Activated CD8-positive, alpha-beta T cell treated with anti-CD3 and anti-CD28 coated beads, Interleukin-2, amount 10 ng/mL, durations not matched to agents 7 days and 5 days (primary cell): ENCODE measurements at regions not wholly inside any gene's neighbourhood (a gene's known extent, or its start where the extent isn't known, plus 50 kb on each side); places are given as distances from the start of the nearest gene placed in this dataset.
A peak's percentile ranks its signal among the peaks of the same experiment; 100 is the strongest.

Experiments
- ATAC-seq: fragments of 150-1000 bp; cut with Tn5 transposase; one replicate; pipeline ENCODE4 v1.10.0; 2021; ENCODE audit warnings: moderate library complexity
- CTCF ChIA-PET: fragments of 350-600 bp; sonication (Branson Sonifier 250); formaldehyde crosslinking; loops from one replicate; lab custom pipeline; 2021; ENCODE audit warnings: antibody characterized with exemption; lab: Charles Lee
- POLR2A ChIA-PET: fragments of 350-600 bp; sonication (Branson Sonifier 250); formaldehyde crosslinking; loops from one replicate; lab custom pipeline; 2021; ENCODE audit warnings: antibody characterized with exemption; lab: Charles Lee
- DNase-seq: peaks from one replicate; pipeline ENCODE4 v3.0.0-alpha.2; 2020
- H3K27ac Mint-ChIP-seq: one replicate; pipeline ENCODE4 v1.8.0; 2021; ENCODE audit warnings: mild to moderate bottlenecking, mixed read lengths
- H3K27me3 Mint-ChIP-seq: one replicate; pipeline ENCODE4 v1.8.0; 2021; ENCODE audit warnings: low read depth, mixed read lengths
- H3K36me3 Mint-ChIP-seq: one replicate; pipeline ENCODE4 v1.8.0; 2021; ENCODE audit warnings: low read depth, mixed read lengths
- H3K4me1 Mint-ChIP-seq: one replicate; pipeline ENCODE4 v1.8.0; 2021; ENCODE audit warnings: low read depth, mixed read lengths
- H3K4me3 Mint-ChIP-seq: one replicate; pipeline ENCODE4 v1.8.0; 2021; ENCODE audit warnings: mild to moderate bottlenecking, mixed read lengths
- H3K9me3 Mint-ChIP-seq: one replicate; pipeline ENCODE4 v1.8.0; 2022; ENCODE audit warnings: mixed read lengths; ENCODE audit not compliant: insufficient read depth

DNA sequence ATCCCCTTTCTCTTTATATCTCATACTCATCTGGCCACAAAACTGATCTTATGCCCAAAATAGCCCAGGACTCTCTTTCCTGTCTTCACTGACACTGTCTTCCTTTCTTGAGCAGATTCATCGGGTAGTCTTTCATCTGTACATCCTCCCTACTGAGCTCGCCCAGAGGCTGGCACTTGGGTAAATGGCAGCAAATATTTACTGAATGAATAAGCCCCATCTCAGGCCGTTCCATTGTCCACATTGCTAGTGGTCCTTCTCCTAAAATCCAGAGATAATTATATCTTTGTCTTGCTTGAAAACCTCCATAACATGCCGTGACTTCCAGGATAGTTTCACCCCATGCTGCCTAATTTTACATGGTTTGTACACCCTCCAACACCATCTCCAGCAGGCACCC is 158.1 kb upstream of the SDK2 start:
- POLR2A ChIA-PET: no interaction called here
- Mint-ChIP-seq H3K27ac (no peak overlapping the region), H3K27me3 (peaks cover 5% of the 10 kb centered on the region), H3K4me3 (no peak overlapping the region), H3K9me3 (no peaks in the 10 kb centered on the region), H3K36me3 (no peaks in the 10 kb centered on the region), H3K4me1 (no peaks in the 10 kb centered on the region)
- CTCF ChIA-PET: no interaction called here
- no peak for DNase-seq
- no peak for ATAC-seq

DNA sequence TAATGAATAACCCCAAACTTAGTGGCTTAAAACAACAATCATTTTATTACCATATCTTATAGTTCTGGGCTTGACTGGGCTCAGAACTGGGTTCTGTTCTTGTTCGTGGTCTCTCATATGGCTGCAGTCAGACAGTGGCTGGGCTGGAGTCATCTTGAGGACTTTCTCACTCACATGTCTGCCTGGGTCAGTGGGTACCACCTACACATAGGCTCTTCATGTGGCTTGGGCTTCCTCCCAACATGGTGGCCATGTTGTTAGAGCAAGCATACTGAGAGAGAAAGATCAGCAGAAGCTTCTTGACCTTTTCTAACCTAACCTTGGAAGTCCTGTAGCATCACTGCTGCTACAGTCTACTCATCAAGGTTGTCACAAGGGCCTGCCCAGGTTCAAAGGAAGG is 158.6 kb upstream of the SDK2 start:
- ChIA-PET POLR2A (no interaction called here), CTCF (no interaction called here)
- DNase-seq (no peak), ATAC-seq (no peak)
- Mint-ChIP-seq H3K9me3 (no peaks in the 10 kb centered on the region), H3K27me3 (peaks cover 5% of the 10 kb centered on the region), H3K27ac (no peak overlapping the region), H3K4me1 (no peaks in the 10 kb centered on the region), H3K4me3 (no peak overlapping the region), H3K36me3 (no peaks in the 10 kb centered on the region)

DNA sequence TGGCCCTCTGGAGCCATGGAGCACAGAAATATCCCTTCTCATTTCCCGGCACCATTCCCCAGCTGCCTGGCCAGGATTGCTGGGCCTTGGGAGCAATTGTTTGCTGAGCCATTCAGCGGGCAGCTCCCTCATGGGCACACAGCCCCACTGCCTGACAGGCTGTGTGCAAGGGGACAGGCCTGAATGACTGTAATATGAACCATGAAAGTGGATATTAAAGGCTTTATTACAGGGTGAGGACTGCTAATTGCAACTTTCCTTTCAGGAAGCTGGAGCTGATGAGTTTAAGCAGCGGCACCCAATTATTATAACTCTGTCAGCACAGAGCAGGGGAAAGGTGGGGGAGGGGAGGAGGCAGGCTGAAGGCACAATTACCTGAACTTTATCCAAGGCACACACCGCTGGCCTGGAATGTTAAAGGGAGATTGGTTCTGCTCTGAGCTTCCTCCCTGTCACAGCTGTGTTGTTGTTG is 159.8 kb upstream of the SDK2 start:
- no peaks in the 10 kb centered on the region for H3K4me1 Mint-ChIP-seq
- ATAC-seq: no peak
- no peaks in the 10 kb centered on the region for H3K9me3 Mint-ChIP-seq
- no peak overlapping the region for H3K27ac Mint-ChIP-seq
- no peaks in the 10 kb centered on the region for H3K36me3 Mint-ChIP-seq
- DNase-seq: no peak
- ChIA-PET CTCF (no interaction called here), POLR2A (no interaction called here)
- peaks cover 5% of the 10 kb centered on the region for H3K27me3 Mint-ChIP-seq
- H3K4me3 Mint-ChIP-seq: no peak overlapping the region

DNA sequence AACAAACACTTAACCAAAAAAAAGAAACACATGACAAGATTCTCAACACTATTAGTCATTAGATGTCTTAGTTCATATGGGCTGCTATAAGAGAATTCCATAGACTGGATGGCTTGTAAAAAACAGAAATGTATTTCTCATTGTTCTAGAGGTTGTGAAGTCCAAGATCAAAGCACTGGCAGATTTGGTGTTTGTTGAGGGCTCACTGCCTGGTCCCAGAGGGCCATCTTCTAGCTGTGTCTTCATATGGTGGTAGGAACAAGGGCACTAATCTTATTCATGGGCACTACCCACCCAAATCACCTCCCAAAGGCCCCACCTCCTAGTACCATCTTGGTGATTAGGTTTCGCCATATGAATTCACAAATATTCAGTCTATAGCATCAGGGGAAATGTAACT is 162.5 kb upstream of the SDK2 start:
- Mint-ChIP-seq H3K9me3 (no peaks in the 10 kb centered on the region), H3K27ac (no peak overlapping the region), H3K27me3 (peaks cover 5% of the 10 kb centered on the region), H3K36me3 (no peaks in the 10 kb centered on the region), H3K4me3 (no peak overlapping the region), H3K4me1 (no peaks in the 10 kb centered on the region)
- DNase-seq (no peak), ATAC-seq (no peak)
- POLR2A ChIA-PET: no interaction called here
- CTCF ChIA-PET: no interaction called here

DNA sequence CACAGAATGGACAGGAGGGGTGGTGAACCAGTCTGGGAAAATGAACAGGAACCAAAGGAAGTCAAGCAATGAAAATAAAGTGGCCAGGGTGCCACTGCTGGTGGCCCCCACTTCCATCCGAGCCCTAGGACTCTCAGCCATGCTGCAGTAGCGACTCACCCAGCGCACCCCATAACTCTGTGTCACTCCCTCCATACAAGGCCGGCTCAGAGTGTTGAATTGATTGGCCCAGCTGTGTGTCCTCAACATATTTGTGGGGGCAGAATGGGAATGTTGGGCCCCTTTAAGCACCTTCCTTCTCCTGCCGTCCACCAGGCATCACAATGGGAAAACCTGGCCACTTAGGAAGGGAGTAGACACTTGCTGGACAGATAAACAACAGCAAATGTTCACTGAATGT is 169.0 kb upstream of the SDK2 start:
- DNase-seq (no peak), ATAC-seq (no peak)
- no peak overlapping the region for H3K27ac Mint-ChIP-seq
- no peaks in the 10 kb centered on the region for H3K27me3 Mint-ChIP-seq
- ChIA-PET POLR2A (no interaction called here), CTCF (no interaction called here)
- no peak overlapping the region for H3K4me3 Mint-ChIP-seq
- no peaks in the 10 kb centered on the region for H3K9me3 Mint-ChIP-seq
- no peaks in the 10 kb centered on the region for H3K4me1 Mint-ChIP-seq
- no peaks in the 10 kb centered on the region for H3K36me3 Mint-ChIP-seq

DNA sequence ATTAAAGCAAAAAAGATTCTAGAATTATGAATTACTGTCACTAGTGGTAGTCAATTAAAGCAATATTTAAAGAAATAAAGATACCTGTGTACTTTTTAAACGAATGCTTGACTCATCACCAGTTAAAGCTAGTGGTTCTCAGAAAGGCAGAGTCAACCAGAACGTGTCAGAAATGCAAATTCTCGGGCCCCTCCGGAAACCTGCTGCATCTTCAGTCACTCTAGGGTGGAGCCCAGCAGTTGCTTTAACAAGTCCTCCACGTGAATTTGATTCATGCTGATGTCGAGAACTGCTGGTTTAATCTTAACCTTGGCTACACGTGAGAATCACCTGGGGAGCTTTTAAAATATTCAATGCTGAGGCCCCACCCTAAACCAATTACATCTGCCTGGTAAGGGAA is 169.8 kb upstream of the SDK2 start:
- no peaks in the 10 kb centered on the region for H3K9me3 Mint-ChIP-seq
- no peak for ATAC-seq
- H3K4me3 Mint-ChIP-seq: no peak overlapping the region
- H3K36me3 Mint-ChIP-seq: no peaks in the 10 kb centered on the region
- H3K27ac Mint-ChIP-seq: no peak overlapping the region
- DNase-seq: no peak
- H3K4me1 Mint-ChIP-seq: no peaks in the 10 kb centered on the region
- ChIA-PET POLR2A (interaction anchor here (0.5 kb wide), 1 partner anchor 808 kb away, joined by 3 read pairs; no protein-coding TSS in a partner anchor), CTCF (interaction anchor here (0.6 kb wide), 1 partner anchor 182 kb away, joined by 3 read pairs; no protein-coding TSS in a partner anchor)
- H3K27me3 Mint-ChIP-seq: no peaks in the 10 kb centered on the region

DNA sequence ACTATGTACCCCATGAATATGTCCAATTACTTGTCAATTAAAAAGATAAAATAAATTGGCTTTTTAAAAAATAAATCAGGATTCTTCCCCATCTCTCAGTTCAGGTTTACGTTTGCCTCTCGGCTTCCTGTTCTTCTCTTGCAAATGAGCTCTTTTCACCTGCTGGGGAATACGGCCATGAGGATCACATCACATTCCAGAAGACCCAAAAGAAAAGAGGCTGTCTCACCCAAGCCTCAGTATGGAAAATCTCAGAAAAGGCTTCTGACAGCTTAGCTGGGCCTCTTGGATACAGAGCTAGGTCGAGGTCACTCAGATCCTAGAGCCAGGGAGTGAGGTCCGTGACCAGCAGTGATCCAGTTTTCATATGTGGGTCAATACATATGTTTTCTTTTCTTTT is 171.2 kb upstream of the SDK2 start:
- ATAC-seq (no peak), DNase-seq (no peak)
- Mint-ChIP-seq H3K9me3 (no peaks in the 10 kb centered on the region), H3K27me3 (peaks cover under 1% of the 10 kb centered on the region), H3K27ac (no peak overlapping the region), H3K36me3 (no peaks in the 10 kb centered on the region), H3K4me3 (no peak overlapping the region), H3K4me1 (no peaks in the 10 kb centered on the region)
- CTCF ChIA-PET: no interaction called here
- POLR2A ChIA-PET: no interaction called here

DNA sequence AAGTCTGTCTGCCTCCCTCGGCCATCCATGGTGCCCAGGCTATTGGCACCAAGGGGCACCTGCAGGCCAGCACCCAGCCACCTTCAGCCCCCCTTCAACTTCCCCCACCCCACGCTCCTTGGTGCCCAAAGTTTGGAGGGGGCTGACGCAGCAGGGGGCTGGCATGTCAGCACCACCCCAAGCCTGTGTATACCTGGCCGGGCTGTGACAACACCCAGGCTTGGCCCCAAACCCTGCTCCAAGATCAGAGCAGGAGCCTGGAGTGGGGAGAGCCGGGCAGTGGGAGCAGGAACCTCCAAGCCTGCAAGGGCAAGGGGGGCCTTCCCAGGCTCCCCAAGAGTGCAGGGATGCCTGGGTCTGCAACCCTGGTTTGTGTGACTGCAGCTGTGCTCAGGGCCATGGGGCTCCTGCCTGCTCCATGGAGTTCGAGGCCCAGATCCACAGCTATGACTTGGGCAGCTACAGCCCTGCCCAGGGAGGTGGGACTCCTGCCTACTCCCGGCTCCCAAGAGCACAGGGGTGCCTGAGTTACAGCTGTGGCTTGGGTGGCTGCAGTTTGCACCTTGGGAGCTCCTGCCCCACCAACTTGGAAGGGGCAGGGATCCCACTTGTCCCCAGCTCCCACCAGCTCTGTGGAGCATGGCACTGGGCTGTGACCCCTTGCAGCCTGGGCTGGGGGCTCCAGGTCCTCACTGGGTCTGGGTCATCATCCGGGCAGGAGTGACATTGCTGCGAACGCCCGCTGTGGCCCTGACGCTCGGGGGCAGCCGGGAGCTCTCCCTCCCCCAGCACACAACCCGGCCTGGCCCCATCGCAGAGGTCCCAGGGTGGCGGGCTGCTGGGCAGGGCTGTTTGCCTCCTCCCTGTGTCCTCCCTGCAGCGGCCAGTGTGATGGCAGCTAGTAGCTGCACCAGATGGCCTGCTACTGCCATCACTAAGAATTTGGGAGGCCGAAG is 175.5 kb upstream of the SDK2 start:
- POLR2A ChIA-PET: no interaction called here

DNA sequence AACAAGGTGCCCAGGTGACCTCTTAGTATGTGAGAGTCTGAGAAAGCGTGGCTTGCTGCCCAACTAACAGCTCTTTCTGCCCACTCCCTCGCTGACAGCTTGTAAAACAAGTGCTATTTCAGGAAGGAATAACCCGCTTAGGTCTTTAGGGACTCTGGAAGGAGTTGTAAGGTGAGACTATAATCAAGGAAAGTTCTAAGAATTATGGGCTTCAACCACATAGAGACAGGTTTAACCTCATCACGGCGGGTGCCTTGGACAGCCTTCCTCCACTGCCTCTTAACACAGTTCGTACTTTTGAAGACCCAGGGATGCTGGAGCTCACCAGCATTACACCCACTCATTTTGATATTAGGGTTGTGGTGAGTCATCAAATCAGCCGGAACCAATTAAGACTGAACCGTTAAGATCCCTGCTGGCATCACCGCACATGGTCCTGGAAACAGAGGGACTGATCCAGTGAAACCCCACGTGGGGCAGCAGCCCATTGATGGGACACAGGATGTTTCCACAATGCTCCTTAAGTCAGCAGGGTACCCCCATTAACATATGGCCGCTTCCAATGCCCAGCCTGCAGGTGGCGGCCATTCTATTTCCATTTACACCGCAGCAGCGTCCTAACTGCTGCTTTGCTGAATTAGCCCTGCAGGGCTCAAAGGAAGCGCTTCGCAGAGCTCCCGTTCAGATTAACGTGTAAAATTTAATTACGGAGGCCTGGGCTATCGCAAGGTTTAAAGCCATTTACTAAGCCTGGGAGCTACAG is 176.6 kb upstream of the SDK2 start:
- ChIA-PET CTCF (interaction anchor here (0.9 kb wide), 1 partner anchor 12 kb away, joined by 3 read pairs; no protein-coding TSS in a partner anchor), POLR2A (interaction anchor here (0.7 kb wide), 1 partner anchor 182 kb away, joined by 3 read pairs; no protein-coding TSS in a partner anchor)
- no peak overlapping the region for H3K27ac Mint-ChIP-seq
- peaks cover 17% of the 10 kb centered on the region for H3K4me1 Mint-ChIP-seq
- H3K27me3 Mint-ChIP-seq: peaks cover 26% of the 10 kb centered on the region
- H3K9me3 Mint-ChIP-seq: no peaks in the 10 kb centered on the region
- DNase-seq (no peak), ATAC-seq (no peak)
- no peak overlapping the region for H3K4me3 Mint-ChIP-seq
- H3K36me3 Mint-ChIP-seq: no peaks in the 10 kb centered on the region

More for the DNA sequence above, 175.5 kb upstream of the SDK2 start:
- no peak for DNase-seq
- no peak overlapping the region for H3K27ac Mint-ChIP-seq
- H3K36me3 Mint-ChIP-seq: no peaks in the 10 kb centered on the region
- no peak for ATAC-seq
- H3K4me1 Mint-ChIP-seq: peaks cover 17% of the 10 kb centered on the region
- peaks cover 23% of the 10 kb centered on the region for H3K27me3 Mint-ChIP-seq
- CTCF ChIA-PET: interaction anchor here (0.9 kb wide), 1 partner anchor 13 kb away, joined by 3 read pairs; no protein-coding TSS in a partner anchor
- no peaks in the 10 kb centered on the region for H3K9me3 Mint-ChIP-seq
- H3K4me3 Mint-ChIP-seq: no peak overlapping the region

DNA sequence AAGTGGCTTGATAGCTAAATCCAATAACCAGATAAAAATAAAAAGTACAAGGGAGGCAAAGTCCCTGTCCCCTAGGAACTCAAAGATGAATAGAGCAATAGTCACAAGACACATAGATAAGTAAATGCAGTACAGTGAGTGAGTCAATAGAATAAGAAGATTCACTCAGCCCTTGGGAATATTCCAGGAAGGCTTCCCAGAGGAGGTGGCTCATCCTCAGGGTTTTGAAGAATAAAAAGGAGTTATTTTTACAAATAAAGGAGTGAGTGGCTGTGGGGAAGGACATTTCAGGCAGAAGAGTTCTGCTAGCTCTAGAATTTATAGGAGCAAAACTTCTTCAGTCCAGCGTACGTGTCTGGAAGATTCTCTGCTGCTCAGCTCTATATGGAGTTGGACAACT is 177.4 kb upstream of the SDK2 start:
- H3K4me3 Mint-ChIP-seq: no peak overlapping the region
- no peak overlapping the region for H3K27ac Mint-ChIP-seq
- ChIA-PET CTCF (no interaction called here), POLR2A (interaction anchor here (0.6 kb wide), 1 partner anchor 9 kb away, joined by 3 read pairs; no protein-coding TSS in a partner anchor)
- H3K27me3 Mint-ChIP-seq: peaks cover 26% of the 10 kb centered on the region
- ATAC-seq (no peak), DNase-seq (no peak)
- no peaks in the 10 kb centered on the region for H3K9me3 Mint-ChIP-seq
- H3K36me3 Mint-ChIP-seq: no peaks in the 10 kb centered on the region
- peaks cover 17% of the 10 kb centered on the region for H3K4me1 Mint-ChIP-seq

DNA sequence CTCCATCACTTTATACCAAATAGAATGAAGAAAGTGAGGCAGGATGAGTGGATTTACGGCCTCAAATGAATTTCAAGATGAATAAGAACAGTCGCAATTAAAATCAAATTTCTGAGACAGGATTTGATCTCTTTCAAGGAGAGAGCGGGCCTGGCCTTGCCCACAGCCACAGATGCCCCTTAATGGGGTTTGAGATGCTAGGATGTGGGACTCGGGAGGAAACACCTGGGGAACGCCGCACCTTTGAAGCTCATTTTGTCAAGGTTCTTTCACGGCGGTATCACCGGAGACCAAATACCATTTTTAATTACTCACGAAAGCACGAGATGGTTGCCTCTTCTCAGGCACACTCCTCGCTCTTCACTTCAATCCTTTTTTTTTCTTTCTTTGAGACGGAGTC is 178.1 kb upstream of the SDK2 start:
- peak; percentile 22 for DNase-seq
- Mint-ChIP-seq H3K9me3 (no peaks in the 10 kb centered on the region), H3K36me3 (no peaks in the 10 kb centered on the region), H3K4me3 (no peak overlapping the region), H3K27ac (no peak overlapping the region), H3K4me1 (peaks cover 17% of the 10 kb centered on the region), H3K27me3 (peaks cover 26% of the 10 kb centered on the region)
- ChIA-PET CTCF (interaction anchor here (1.2 kb wide), 1 partner anchor 135 kb away, joined by 3 read pairs; no protein-coding TSS in a partner anchor), POLR2A (no interaction called here)
- ATAC-seq: no peak

DNA sequence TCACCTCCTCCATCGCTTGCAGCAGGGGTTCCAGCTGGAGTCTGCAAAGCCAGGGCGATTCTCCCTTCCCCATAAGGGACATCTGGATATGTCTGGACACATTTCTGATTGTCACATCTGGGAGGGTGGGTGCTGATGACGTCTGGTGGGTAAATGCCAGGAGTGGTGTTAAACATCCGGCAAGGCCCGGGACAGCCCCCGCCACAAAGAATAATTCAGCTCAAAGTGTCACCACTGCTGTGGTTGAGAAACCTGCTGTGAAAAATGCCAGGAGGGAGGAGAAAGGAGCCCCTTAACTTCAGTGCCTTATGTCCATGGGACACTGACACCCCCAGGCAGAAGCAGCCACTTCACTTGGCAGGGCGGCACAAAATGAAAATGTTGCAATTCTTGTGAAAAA is 179.4 kb upstream of the SDK2 start:
- POLR2A ChIA-PET: no interaction called here
- CTCF ChIA-PET: no interaction called here
- H3K27me3 Mint-ChIP-seq: peaks cover 26% of the 10 kb centered on the region
- ATAC-seq (no peak), DNase-seq (peak; percentile 22)
- H3K4me3 Mint-ChIP-seq: no peak overlapping the region
- H3K27ac Mint-ChIP-seq: no peak overlapping the region
- no peaks in the 10 kb centered on the region for H3K9me3 Mint-ChIP-seq
- H3K36me3 Mint-ChIP-seq: no peaks in the 10 kb centered on the region
- peaks cover 23% of the 10 kb centered on the region for H3K4me1 Mint-ChIP-seq
